IMR-90 (cell line): ENCODE measurements at regions not wholly inside any gene's neighbourhood (a gene's known extent, or its start where the extent isn't known, plus 50 kb on each side); places are given as distances from the start of the nearest gene placed in this dataset.

ENCODE experiments used
- ATAC-seq: fragments of 200-7000 bp; cut with Tn5 transposase; 2 replicates; pipeline ENCODE4 v1.9.1; 2020; ENCODE audit warnings: low read depth, mild to moderate bottlenecking, moderate library complexity
- BruUV-seq: library from RNA; stranded (reverse); fragments of 400-500 nt; replicated peaks from 2 replicates; lab custom pipeline; 2021; lab: Mats Ljungman, UMichigan
- CTCF ChIA-PET: fragments of 300-600 bp; formaldehyde crosslinking; extraction: SDS; loops from one replicate; lab custom pipeline; 2021; ENCODE audit warnings: antibody characterized with exemption; lab: Yijun Ruan, JAX
- POLR2A ChIA-PET: fragments of 300-600 bp; sonication (Branson Sonifier 250); formaldehyde crosslinking; loops from one replicate; lab custom pipeline; 2022; ENCODE audit warnings: antibody characterized with exemption; ENCODE audit not compliant: unreplicated experiment; lab: Charles Lee
- DNase-seq: peaks from one replicate; pipeline ENCODE4 v3.0.0; 2013
- H2AFZ ChIP-seq: replicated peaks from 2 replicates; pipeline ENCODE3; 2013; ENCODE audit warnings: low read length, mild to moderate bottlenecking; ENCODE audit not compliant: poor library complexity
- H2AK5ac ChIP-seq: 2 replicates; pipeline ENCODE4 v1.6.1; 2013; ENCODE audit warnings: low read depth, low read length, inconsistent platforms
- H2AK9ac ChIP-seq: replicated peaks from 2 replicates; pipeline ENCODE3; 2013; ENCODE audit warnings: mild to moderate bottlenecking, low read depth, low read length, moderate library complexity; ENCODE audit not compliant: poor library complexity
- H2BK120ac ChIP-seq: 2 replicates; pipeline ENCODE4 v1.6.1; 2013; ENCODE audit warnings: low read depth, low read length, inconsistent platforms
- H2BK15ac ChIP-seq: 3 replicates; pipeline ENCODE4 v1.6.1; 2013; ENCODE audit warnings: low read depth, low read length, inconsistent platforms
- H2BK20ac ChIP-seq: 2 replicates; pipeline ENCODE4 v1.6.1; 2013; ENCODE audit warnings: low read depth, mild to moderate bottlenecking, inconsistent platforms, low read length, moderate library complexity
- H2BK5ac ChIP-seq: 2 replicates; pipeline ENCODE4 v1.6.1; 2013; ENCODE audit warnings: mild to moderate bottlenecking, low read depth, low read length, inconsistent platforms; ENCODE audit not compliant: poor library complexity, severe bottlenecking
- H3K14ac ChIP-seq: replicated peaks from 2 replicates; pipeline ENCODE4 v1.6.1; 2013; ENCODE audit warnings: low read depth, low read length, inconsistent platforms
- H3K18ac ChIP-seq: 2 replicates; pipeline ENCODE4 v1.6.1; 2013; ENCODE audit warnings: low read depth, low read length, control low read depth
- H3K23ac ChIP-seq: 2 replicates; pipeline ENCODE4 v1.6.1; 2013; ENCODE audit warnings: low read depth, low read length, inconsistent platforms
- H3K27ac ChIP-seq: 2 replicates; pipeline ENCODE4 v1.5.1; 2013; ENCODE audit warnings: mild to moderate bottlenecking, control low read depth, low read length; ENCODE audit not compliant: insufficient read depth
- H3K27me3 ChIP-seq: 2 replicates; pipeline ENCODE4 v1.6.1; 2013; ENCODE audit warnings: low read length; ENCODE audit not compliant: control insufficient read depth, insufficient read depth
- H3K36me3 ChIP-seq: 2 replicates; pipeline ENCODE4 v1.6.1; 2013; ENCODE audit warnings: low read length, mixed read lengths; ENCODE audit not compliant: control insufficient read depth, insufficient read depth
- H3K4ac ChIP-seq: 2 replicates; pipeline ENCODE4 v1.6.1; 2013; ENCODE audit warnings: low read depth, low read length, inconsistent platforms
- H3K4me1 ChIP-seq: 2 replicates; pipeline ENCODE4 v1.6.1; 2013; ENCODE audit warnings: low read length, mixed read lengths; ENCODE audit not compliant: control insufficient read depth, insufficient read depth
- H3K4me2 ChIP-seq: 2 replicates; pipeline ENCODE4 v1.6.1; 2013; ENCODE audit warnings: low read depth, mild to moderate bottlenecking, control low read depth, low read length, moderate library complexity
- H3K4me3 ChIP-seq: 2 replicates; pipeline ENCODE4 v1.5.1; 2013; ENCODE audit warnings: low read depth, mild to moderate bottlenecking, control low read depth, low read length, moderate library complexity; ENCODE audit not compliant: insufficient read depth
- H3K56ac ChIP-seq: 2 replicates; pipeline ENCODE4 v1.6.1; 2013; ENCODE audit warnings: low read length, inconsistent platforms; ENCODE audit not compliant: insufficient read depth; ENCODE audit errors: extremely low read depth
- H3K79me1 ChIP-seq, 2 experiments: 2 replicates each; pipeline ENCODE4 v1.6.1; 2013; ENCODE audit warnings: low read length in 2 of 2, inconsistent platforms in 1 of 2, low read depth in 1 of 2
- H3K9ac ChIP-seq: 2 replicates; pipeline ENCODE4 v1.6.1; 2013; ENCODE audit warnings: low read depth, low read length, control low read depth
- H3K9me1 ChIP-seq: 2 replicates; pipeline ENCODE4 v1.6.1; 2013; ENCODE audit warnings: low read length, inconsistent platforms; ENCODE audit not compliant: insufficient read depth
- H3K9me3 ChIP-seq: 2 replicates; pipeline ENCODE4 v1.6.1; 2013; ENCODE audit warnings: low read length; ENCODE audit not compliant: control insufficient read depth, insufficient read depth
- H4K20me1 ChIP-seq: 2 replicates; pipeline ENCODE4 v1.6.1; 2013; ENCODE audit warnings: low read length, inconsistent platforms; ENCODE audit not compliant: insufficient read depth
- H4K5ac ChIP-seq: 2 replicates; pipeline ENCODE4 v1.6.1; 2013; ENCODE audit warnings: mild to moderate bottlenecking, low read depth, low read length, control low read depth
- H4K8ac ChIP-seq, 2 experiments: 2 replicates each; pipeline ENCODE4 v1.6.1; 2013; ENCODE audit warnings: low read depth in 2 of 2, low read length in 2 of 2, control low read depth in 1 of 2, inconsistent platforms in 1 of 2
- H4K91ac ChIP-seq: 2 replicates; pipeline ENCODE4 v1.6.1; 2013; ENCODE audit warnings: low read depth, low read length, inconsistent platforms; ENCODE audit not compliant: insufficient read depth
- CEBPB ChIP-seq: IDR thresholded peaks from 2 replicates; pipeline ENCODE4 v1.6.1; 2012; ENCODE audit warnings: low read depth, low read length, improper control_type of control experiment
- CHD1 ChIP-seq: IDR thresholded peaks from 2 replicates; pipeline ENCODE4 v1.6.1; 2012; ENCODE audit warnings: low read depth, low read length, improper control_type of control experiment
- FOS ChIP-seq: fragments of 150-350 bp; IDR thresholded peaks from 2 replicates; pipeline ENCODE4 v1.6.1; 2016; ENCODE audit warnings: low read depth, low read length
- MAFK ChIP-seq: IDR thresholded peaks from 2 replicates; pipeline ENCODE4 v1.6.1; 2012; ENCODE audit warnings: low read depth, low read length, improper control_type of control experiment
- MAZ ChIP-seq: IDR thresholded peaks from 2 replicates; pipeline ENCODE4 v1.6.1; 2012; ENCODE audit warnings: low read depth, mild to moderate bottlenecking, low read length, improper control_type of control experiment, moderate library complexity, borderline replicate concordance
- MXI1 ChIP-seq: IDR thresholded peaks from 2 replicates; pipeline ENCODE4 v1.6.1; 2012; ENCODE audit warnings: low read depth, mild to moderate bottlenecking, low read length, moderate library complexity, borderline replicate concordance
- POLR2A ChIP-seq: IDR thresholded peaks from 2 replicates; pipeline ENCODE4 v1.6.1; 2012; ENCODE audit warnings: mild to moderate bottlenecking, low read depth, low read length
- RCOR1 ChIP-seq: IDR thresholded peaks from 2 replicates; pipeline ENCODE4 v1.6.1; 2012; ENCODE audit warnings: mild to moderate bottlenecking, low read length, improper control_type of control experiment; ENCODE audit not compliant: insufficient replicate concordance
- RFX5 ChIP-seq: IDR thresholded peaks from 2 replicates; pipeline ENCODE4 v1.8.0; 2012; ENCODE audit warnings: low read depth, mild to moderate bottlenecking, low read length, moderate library complexity
- SMC3 ChIP-seq: fragments of 150-350 bp; IDR thresholded peaks from 2 replicates; pipeline ENCODE4 v1.6.1; 2016; ENCODE audit warnings: low read depth, mild to moderate bottlenecking, antibody characterized with exemption, low read length, moderate library complexity
- WGBS, 2 experiments: methylation state at CpG; one replicate each; pipeline versions ENCODE4 v1.1.5 to v1.1.7; 2013; ENCODE audit warnings: missing lambda C conversion rate in 2 of 2; ENCODE audit not compliant: insufficient read length in 1 of 2; ENCODE audit errors: extremely low coverage in 2 of 2; 5-methylcytosine and 5-hydroxymethylcytosine counted together
- dilution Hi-C: fragments of 300-500 bp; cut with HindIII; formaldehyde crosslinking; loops from one replicate; pipeline ENCODE4 v1.14.3; 2018; ENCODE audit warnings: low sequenced_read_pairs; ENCODE audit not compliant: unreplicated experiment
- in situ Hi-C: fragments of 300-500 bp; cut with MboI; formaldehyde crosslinking; loops from 3 replicates; pipeline ENCODE4 v1.14.3; 2019; ENCODE audit warnings: low sequenced_read_pairs, inconsistent platforms, mixed read lengths
- intact Hi-C: fragments of 100-400 bp; cut with micrococcal nuclease; formaldehyde crosslinking; loops from 2 replicates; pipeline ENCODE4 v1.10.0; 2022
- TF ChIP-seq, protein P1 (sequence below): fragments of 150-350 bp; IDR thresholded peaks from 2 replicates; pipeline ENCODE4 v1.6.1; 2017; ENCODE audit warnings: mild to moderate bottlenecking, antibody characterized with exemption, low read length, low read depth
- TF ChIP-seq, protein P2 (sequence below): conservative IDR thresholded peaks from 2 replicates; pipeline ENCODE4 v1.5.1; 2012; ENCODE audit warnings: mild to moderate bottlenecking, low read depth, low read length, improper control_type of control experiment

DNA sequence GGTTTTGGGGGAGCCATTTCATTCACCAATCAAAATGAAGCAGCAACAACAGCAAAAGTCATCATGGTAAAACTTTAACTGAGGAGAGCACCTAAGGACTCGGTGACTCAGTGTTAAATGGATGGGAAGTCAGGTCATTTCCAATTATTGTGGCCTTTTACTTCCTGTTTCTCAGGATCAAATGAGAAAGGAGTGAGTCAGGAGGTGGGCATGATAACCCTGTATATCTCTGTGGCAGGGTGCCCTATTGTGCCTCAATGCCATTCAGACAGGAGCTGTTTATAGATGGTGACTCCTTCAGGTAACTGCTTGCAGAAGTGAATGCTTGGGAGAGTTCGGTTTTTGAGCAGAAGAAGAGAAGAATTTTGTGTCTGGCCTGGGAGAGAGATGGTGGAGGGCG, 135.5 kb upstream of the CPM start:
- Histone ChIP-seq H3K23ac (no peak overlapping the region), H2AK5ac (no peak overlapping the region), H3K4me1 (peaks cover 7% of the 10 kb centered on the region), H2AK9ac (no peak overlapping the region), H3K4me2 (no peak overlapping the region), H3K36me3 (no peaks in the 10 kb centered on the region), H3K18ac (no peak overlapping the region), H2BK120ac (no peak overlapping the region), H4K5ac (no peak overlapping the region), H2BK15ac (no peak overlapping the region), H3K4ac (no peak overlapping the region), H3K79me1 (no peaks in the 10 kb centered on the region), H4K91ac (no peak overlapping the region), H4K8ac (no peak overlapping the region), H3K9me1 (no peaks in the 10 kb centered on the region), H2BK5ac (no peak overlapping the region), H3K27ac (no peak overlapping the region), H3K4me3 (no peak overlapping the region), H3K27me3 (no peaks in the 10 kb centered on the region), H3K56ac (no peak overlapping the region), H3K14ac (no peak overlapping the region), H3K9ac (no peak overlapping the region), H2AFZ (no peak overlapping the region), H2BK20ac (no peak overlapping the region), H4K20me1 (no peaks in the 10 kb centered on the region), H3K9me3 (no peaks in the 10 kb centered on the region)
- in situ Hi-C loops (no loop called here), dilution Hi-C loops (no loop called here), intact Hi-C loops (no loop called here)
- WGBS, 2 experiments = no CpG with 5 or more reads among the region's 3 CpGs
- ChIA-PET POLR2A (no interaction called here), CTCF (no interaction called here)
- no TSS peak for BruUV-seq
- TF ChIP-seq CHD1 (no peak), POLR2A (no peak), MXI1 (no peak), RFX5 (no peak), RCOR1 (no peak), FOS (no peak), MAZ (no peak), SMC3 (no peak), CEBPB (no peak), MAFK (no peak)
- TF ChIP-seq, protein P1, sequence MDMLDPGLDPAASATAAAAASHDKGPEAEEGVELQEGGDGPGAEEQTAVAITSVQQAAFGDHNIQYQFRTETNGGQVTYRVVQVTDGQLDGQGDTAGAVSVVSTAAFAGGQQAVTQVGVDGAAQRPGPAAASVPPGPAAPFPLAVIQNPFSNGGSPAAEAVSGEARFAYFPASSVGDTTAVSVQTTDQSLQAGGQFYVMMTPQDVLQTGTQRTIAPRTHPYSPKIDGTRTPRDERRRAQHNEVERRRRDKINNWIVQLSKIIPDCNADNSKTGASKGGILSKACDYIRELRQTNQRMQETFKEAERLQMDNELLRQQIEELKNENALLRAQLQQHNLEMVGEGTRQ = no peak
- TF ChIP-seq, protein P2, sequence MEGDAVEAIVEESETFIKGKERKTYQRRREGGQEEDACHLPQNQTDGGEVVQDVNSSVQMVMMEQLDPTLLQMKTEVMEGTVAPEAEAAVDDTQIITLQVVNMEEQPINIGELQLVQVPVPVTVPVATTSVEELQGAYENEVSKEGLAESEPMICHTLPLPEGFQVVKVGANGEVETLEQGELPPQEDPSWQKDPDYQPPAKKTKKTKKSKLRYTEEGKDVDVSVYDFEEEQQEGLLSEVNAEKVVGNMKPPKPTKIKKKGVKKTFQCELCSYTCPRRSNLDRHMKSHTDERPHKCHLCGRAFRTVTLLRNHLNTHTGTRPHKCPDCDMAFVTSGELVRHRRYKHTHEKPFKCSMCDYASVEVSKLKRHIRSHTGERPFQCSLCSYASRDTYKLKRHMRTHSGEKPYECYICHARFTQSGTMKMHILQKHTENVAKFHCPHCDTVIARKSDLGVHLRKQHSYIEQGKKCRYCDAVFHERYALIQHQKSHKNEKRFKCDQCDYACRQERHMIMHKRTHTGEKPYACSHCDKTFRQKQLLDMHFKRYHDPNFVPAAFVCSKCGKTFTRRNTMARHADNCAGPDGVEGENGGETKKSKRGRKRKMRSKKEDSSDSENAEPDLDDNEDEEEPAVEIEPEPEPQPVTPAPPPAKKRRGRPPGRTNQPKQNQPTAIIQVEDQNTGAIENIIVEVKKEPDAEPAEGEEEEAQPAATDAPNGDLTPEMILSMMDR = no peak
- ATAC-seq (no peak), DNase-seq (peak; percentile 53)
